IMR-90 (cell line): ENCODE measurements at regions not wholly inside any gene's neighbourhood (a gene's known extent, or its start where the extent isn't known, plus 50 kb on each side); places are given as distances from the start of the nearest gene placed in this dataset.

Source experiments
- ATAC-seq: fragments of 200-7000 bp; cut with Tn5 transposase; 2 replicates; pipeline ENCODE4 v1.9.1; 2020; ENCODE audit warnings: low read depth, mild to moderate bottlenecking, moderate library complexity
- BruUV-seq: library from RNA; stranded (reverse); fragments of 400-500 nt; replicated peaks from 2 replicates; lab custom pipeline; 2021; lab: Mats Ljungman, UMichigan
- CTCF ChIA-PET: fragments of 300-600 bp; formaldehyde crosslinking; extraction: SDS; loops from one replicate; lab custom pipeline; 2021; ENCODE audit warnings: antibody characterized with exemption; lab: Yijun Ruan, JAX
- POLR2A ChIA-PET: fragments of 300-600 bp; sonication (Branson Sonifier 250); formaldehyde crosslinking; loops from one replicate; lab custom pipeline; 2022; ENCODE audit warnings: antibody characterized with exemption; ENCODE audit not compliant: unreplicated experiment; lab: Charles Lee
- DNase-seq: peaks from one replicate; pipeline ENCODE4 v3.0.0; 2013
- H2AFZ ChIP-seq: replicated peaks from 2 replicates; pipeline ENCODE3; 2013; ENCODE audit warnings: low read length, mild to moderate bottlenecking; ENCODE audit not compliant: poor library complexity
- H2AK5ac ChIP-seq: 2 replicates; pipeline ENCODE4 v1.6.1; 2013; ENCODE audit warnings: low read depth, low read length, inconsistent platforms
- H2AK9ac ChIP-seq: replicated peaks from 2 replicates; pipeline ENCODE3; 2013; ENCODE audit warnings: mild to moderate bottlenecking, low read depth, low read length, moderate library complexity; ENCODE audit not compliant: poor library complexity
- H2BK120ac ChIP-seq: 2 replicates; pipeline ENCODE4 v1.6.1; 2013; ENCODE audit warnings: low read depth, low read length, inconsistent platforms
- H2BK15ac ChIP-seq: 3 replicates; pipeline ENCODE4 v1.6.1; 2013; ENCODE audit warnings: low read depth, low read length, inconsistent platforms
- H2BK20ac ChIP-seq: 2 replicates; pipeline ENCODE4 v1.6.1; 2013; ENCODE audit warnings: low read depth, mild to moderate bottlenecking, inconsistent platforms, low read length, moderate library complexity
- H2BK5ac ChIP-seq: 2 replicates; pipeline ENCODE4 v1.6.1; 2013; ENCODE audit warnings: mild to moderate bottlenecking, low read depth, low read length, inconsistent platforms; ENCODE audit not compliant: poor library complexity, severe bottlenecking
- H3K14ac ChIP-seq: replicated peaks from 2 replicates; pipeline ENCODE4 v1.6.1; 2013; ENCODE audit warnings: low read depth, low read length, inconsistent platforms
- H3K18ac ChIP-seq: 2 replicates; pipeline ENCODE4 v1.6.1; 2013; ENCODE audit warnings: low read depth, low read length, control low read depth
- H3K23ac ChIP-seq: 2 replicates; pipeline ENCODE4 v1.6.1; 2013; ENCODE audit warnings: low read depth, low read length, inconsistent platforms
- H3K27ac ChIP-seq: 2 replicates; pipeline ENCODE4 v1.5.1; 2013; ENCODE audit warnings: mild to moderate bottlenecking, control low read depth, low read length; ENCODE audit not compliant: insufficient read depth
- H3K27me3 ChIP-seq: 2 replicates; pipeline ENCODE4 v1.6.1; 2013; ENCODE audit warnings: low read length; ENCODE audit not compliant: control insufficient read depth, insufficient read depth
- H3K36me3 ChIP-seq: 2 replicates; pipeline ENCODE4 v1.6.1; 2013; ENCODE audit warnings: low read length, mixed read lengths; ENCODE audit not compliant: control insufficient read depth, insufficient read depth
- H3K4ac ChIP-seq: 2 replicates; pipeline ENCODE4 v1.6.1; 2013; ENCODE audit warnings: low read depth, low read length, inconsistent platforms
- H3K4me1 ChIP-seq: 2 replicates; pipeline ENCODE4 v1.6.1; 2013; ENCODE audit warnings: low read length, mixed read lengths; ENCODE audit not compliant: control insufficient read depth, insufficient read depth
- H3K4me2 ChIP-seq: 2 replicates; pipeline ENCODE4 v1.6.1; 2013; ENCODE audit warnings: low read depth, mild to moderate bottlenecking, control low read depth, low read length, moderate library complexity
- H3K4me3 ChIP-seq: 2 replicates; pipeline ENCODE4 v1.5.1; 2013; ENCODE audit warnings: low read depth, mild to moderate bottlenecking, control low read depth, low read length, moderate library complexity; ENCODE audit not compliant: insufficient read depth
- H3K56ac ChIP-seq: 2 replicates; pipeline ENCODE4 v1.6.1; 2013; ENCODE audit warnings: low read length, inconsistent platforms; ENCODE audit not compliant: insufficient read depth; ENCODE audit errors: extremely low read depth
- H3K79me1 ChIP-seq, 2 experiments: 2 replicates each; pipeline ENCODE4 v1.6.1; 2013; ENCODE audit warnings: low read length in 2 of 2, inconsistent platforms in 1 of 2, low read depth in 1 of 2
- H3K9ac ChIP-seq: 2 replicates; pipeline ENCODE4 v1.6.1; 2013; ENCODE audit warnings: low read depth, low read length, control low read depth
- H3K9me1 ChIP-seq: 2 replicates; pipeline ENCODE4 v1.6.1; 2013; ENCODE audit warnings: low read length, inconsistent platforms; ENCODE audit not compliant: insufficient read depth
- H3K9me3 ChIP-seq: 2 replicates; pipeline ENCODE4 v1.6.1; 2013; ENCODE audit warnings: low read length; ENCODE audit not compliant: control insufficient read depth, insufficient read depth
- H4K20me1 ChIP-seq: 2 replicates; pipeline ENCODE4 v1.6.1; 2013; ENCODE audit warnings: low read length, inconsistent platforms; ENCODE audit not compliant: insufficient read depth
- H4K5ac ChIP-seq: 2 replicates; pipeline ENCODE4 v1.6.1; 2013; ENCODE audit warnings: mild to moderate bottlenecking, low read depth, low read length, control low read depth
- H4K8ac ChIP-seq, 2 experiments: 2 replicates each; pipeline ENCODE4 v1.6.1; 2013; ENCODE audit warnings: low read depth in 2 of 2, low read length in 2 of 2, control low read depth in 1 of 2, inconsistent platforms in 1 of 2
- H4K91ac ChIP-seq: 2 replicates; pipeline ENCODE4 v1.6.1; 2013; ENCODE audit warnings: low read depth, low read length, inconsistent platforms; ENCODE audit not compliant: insufficient read depth
- CHD1 ChIP-seq: IDR thresholded peaks from 2 replicates; pipeline ENCODE4 v1.6.1; 2012; ENCODE audit warnings: low read depth, low read length, improper control_type of control experiment
- FOS ChIP-seq: fragments of 150-350 bp; IDR thresholded peaks from 2 replicates; pipeline ENCODE4 v1.6.1; 2016; ENCODE audit warnings: low read depth, low read length
- MXI1 ChIP-seq: IDR thresholded peaks from 2 replicates; pipeline ENCODE4 v1.6.1; 2012; ENCODE audit warnings: low read depth, mild to moderate bottlenecking, low read length, moderate library complexity, borderline replicate concordance
- RCOR1 ChIP-seq: IDR thresholded peaks from 2 replicates; pipeline ENCODE4 v1.6.1; 2012; ENCODE audit warnings: mild to moderate bottlenecking, low read length, improper control_type of control experiment; ENCODE audit not compliant: insufficient replicate concordance
- SMC3 ChIP-seq: fragments of 150-350 bp; IDR thresholded peaks from 2 replicates; pipeline ENCODE4 v1.6.1; 2016; ENCODE audit warnings: low read depth, mild to moderate bottlenecking, antibody characterized with exemption, low read length, moderate library complexity
- WGBS, 2 experiments: methylation state at CpG; one replicate each; pipeline versions ENCODE4 v1.1.5 to v1.1.7; 2013; ENCODE audit warnings: missing lambda C conversion rate in 2 of 2; ENCODE audit not compliant: insufficient read length in 1 of 2; ENCODE audit errors: extremely low coverage in 2 of 2; 5-methylcytosine and 5-hydroxymethylcytosine counted together
- dilution Hi-C: fragments of 300-500 bp; cut with HindIII; formaldehyde crosslinking; loops from one replicate; pipeline ENCODE4 v1.14.3; 2018; ENCODE audit warnings: low sequenced_read_pairs; ENCODE audit not compliant: unreplicated experiment
- in situ Hi-C: fragments of 300-500 bp; cut with MboI; formaldehyde crosslinking; loops from 3 replicates; pipeline ENCODE4 v1.14.3; 2019; ENCODE audit warnings: low sequenced_read_pairs, inconsistent platforms, mixed read lengths
- intact Hi-C: fragments of 100-400 bp; cut with micrococcal nuclease; formaldehyde crosslinking; loops from 2 replicates; pipeline ENCODE4 v1.10.0; 2022
- TF ChIP-seq, protein P1 (sequence below): fragments of 150-350 bp; IDR thresholded peaks from 2 replicates; pipeline ENCODE4 v1.6.1; 2017; ENCODE audit warnings: mild to moderate bottlenecking, antibody characterized with exemption, low read length, low read depth

DNA sequence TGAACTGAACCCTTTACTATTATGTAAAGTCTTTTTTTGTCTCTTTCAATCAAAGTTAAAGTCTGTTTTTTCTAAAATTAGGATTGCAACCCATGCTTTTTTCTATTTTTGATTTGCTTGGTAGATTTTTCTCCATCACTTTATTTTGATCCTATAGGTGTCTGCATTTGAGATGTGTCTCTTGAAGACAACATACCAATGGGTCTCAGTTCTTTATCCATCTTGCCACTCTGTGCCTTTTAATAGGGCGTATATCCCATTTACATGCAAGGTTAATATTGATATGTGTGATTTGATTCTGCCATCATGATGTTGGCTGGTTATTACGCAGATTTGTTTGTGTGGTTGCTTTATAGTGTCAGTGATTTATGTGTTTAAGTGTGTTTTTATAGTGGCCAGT is 436.0 kb upstream of the SEMA6A start:
- H3K4me1 ChIP-seq = no peaks in the 10 kb centered on the region
- H2BK20ac ChIP-seq = no peak overlapping the region
- H3K4me3 ChIP-seq = no peak overlapping the region
- no peaks in the 10 kb centered on the region for H3K79me1 ChIP-seq
- H2AK5ac ChIP-seq = no peak overlapping the region
- no peaks in the 10 kb centered on the region for H3K9me1 ChIP-seq
- dilution Hi-C loops (no loop called here), in situ Hi-C loops (no loop called here), intact Hi-C loops (no loop called here)
- no peak overlapping the region for H3K4me2 ChIP-seq
- H4K91ac ChIP-seq = no peak overlapping the region
- H2AFZ ChIP-seq = no peak overlapping the region
- no peaks in the 10 kb centered on the region for H3K36me3 ChIP-seq
- H3K18ac ChIP-seq = no peak overlapping the region
- H2BK5ac ChIP-seq = no peak overlapping the region
- no peak overlapping the region for H2BK120ac ChIP-seq
- no peak overlapping the region for H2AK9ac ChIP-seq
- WGBS, 2 experiments = no CpG with 5 or more reads among the region's 2 CpGs
- DNase-seq (no peak), ATAC-seq (no peak)
- H4K5ac ChIP-seq = no peak overlapping the region
- H3K9ac ChIP-seq = no peak overlapping the region
- ChIA-PET POLR2A (no interaction called here), CTCF (no interaction called here)
- H3K27me3 ChIP-seq = no peaks in the 10 kb centered on the region
- H2BK15ac ChIP-seq = no peak overlapping the region
- no peaks in the 10 kb centered on the region for H4K20me1 ChIP-seq
- no peak overlapping the region for H3K27ac ChIP-seq
- no peak overlapping the region for H4K8ac ChIP-seq
- no peak overlapping the region for H3K56ac ChIP-seq
- no peak for TF ChIP-seq FOS
- TF ChIP-seq CHD1 = no peak
- no peak for TF ChIP-seq MXI1
- no peak for TF ChIP-seq RCOR1
- TF ChIP-seq SMC3 = no peak
- TF ChIP-seq, protein P1, sequence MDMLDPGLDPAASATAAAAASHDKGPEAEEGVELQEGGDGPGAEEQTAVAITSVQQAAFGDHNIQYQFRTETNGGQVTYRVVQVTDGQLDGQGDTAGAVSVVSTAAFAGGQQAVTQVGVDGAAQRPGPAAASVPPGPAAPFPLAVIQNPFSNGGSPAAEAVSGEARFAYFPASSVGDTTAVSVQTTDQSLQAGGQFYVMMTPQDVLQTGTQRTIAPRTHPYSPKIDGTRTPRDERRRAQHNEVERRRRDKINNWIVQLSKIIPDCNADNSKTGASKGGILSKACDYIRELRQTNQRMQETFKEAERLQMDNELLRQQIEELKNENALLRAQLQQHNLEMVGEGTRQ = no peak
- no TSS peak for BruUV-seq
- no peak overlapping the region for H3K23ac ChIP-seq
- H3K4ac ChIP-seq = no peak overlapping the region
- peaks cover 9% of the 10 kb centered on the region for H3K9me3 ChIP-seq
- H3K14ac ChIP-seq = no peak overlapping the region
